T-helper 2 cell (primary cell): ENCODE measurements at regions not wholly inside any gene's neighbourhood (a gene's known extent, or its start where the extent isn't known, plus 50 kb on each side); places are given as distances from the start of the nearest gene placed in this dataset.
"Not testable (repeated sequence)": the region's sequence is repeated elsewhere in the genome, so short reads cannot be mapped to it uniquely, and the experiment has no call there.

Source experiments
- DNase-seq, 5 experiments: peaks; one replicate each; pipeline versions ENCODE4 v3.0.0 to v3.0.0-alpha.2; 2012 to 2022

- no peak for DNase-seq
Observed at GRCh38 chr22:25281675-25282345, 62.4 kb downstream of the CRYBB2 start.

GRCh38 chr22:25282346-25282670, 62.9 kb downstream of the CRYBB2 start:
- DNase-seq = no peak

GRCh38 chr22:25282671-25283561, 63.5 kb downstream of the CRYBB2 start:
- peak in 1 of 5 experiments; percentile 1 for DNase-seq

- not testable (repeated sequence) for DNase-seq
Observed at GRCh38 chr22:25288481-25288880, 69.0 kb downstream of the CRYBB2 start.

- not testable (repeated sequence) for DNase-seq
Observed at GRCh38 chr22:25301912-25302311, 82.5 kb downstream of the CRYBB2 start.

- not testable (repeated sequence) for DNase-seq
Observed at GRCh38 chr22:25309586-25309985, 90.1 kb downstream of the CRYBB2 start.

- DNase-seq = not testable (repeated sequence)
Observed at GRCh38 chr22:25311924-25312323, 92.5 kb downstream of the CRYBB2 start.

GRCh38 chr22:25318081-25318823, 98.8 kb downstream of the CRYBB2 start:
- DNase-seq = no peak

- no peak for DNase-seq
Observed at GRCh38 chr22:25327018-25327755, 107.7 kb downstream of the CRYBB2 start.

- no peak for DNase-seq
Observed at GRCh38 chr22:25331050-25331449, 111.6 kb downstream of the CRYBB2 start.

- not testable (repeated sequence) for DNase-seq
Observed at GRCh38 chr22:25331911-25332310, 112.5 kb downstream of the CRYBB2 start.

- DNase-seq = no peak
Observed at GRCh38 chr22:25332386-25332785, 112.9 kb downstream of the CRYBB2 start.

- peak in 2 of 5 experiments; percentile 13 to 68 for DNase-seq
Observed at GRCh38 chr22:25334162-25334490, 114.7 kb downstream of the CRYBB2 start.

GRCh38 chr22:25334631-25335030, 115.2 kb downstream of the CRYBB2 start:
- DNase-seq = not testable (repeated sequence)

GRCh38 chr22:25335276-25335675, 115.8 kb downstream of the CRYBB2 start:
- DNase-seq = not testable (repeated sequence)

GRCh38 chr22:25340536-25340935, 121.1 kb downstream of the CRYBB2 start:
- not testable (repeated sequence) for DNase-seq

- DNase-seq = not testable (repeated sequence)
Observed at GRCh38 chr22:25344366-25344765, 124.9 kb downstream of the CRYBB2 start.

- DNase-seq = no peak
Observed at GRCh38 chr22:25346859-25347751, 127.7 kb downstream of the CRYBB2 start.

- DNase-seq = no peak
Observed at GRCh38 chr22:25347752-25348102, 128.3 kb downstream of the CRYBB2 start.

- no peak for DNase-seq
Observed at GRCh38 chr22:25348391-25348790, 129.0 kb downstream of the CRYBB2 start.

GRCh38 chr22:25348996-25349395, 129.6 kb downstream of the CRYBB2 start:
- DNase-seq = not testable (repeated sequence)

GRCh38 chr22:25350551-25350971, 131.1 kb downstream of the CRYBB2 start:
- DNase-seq = no peak
